PC-9 (cell line): ENCODE measurements at regions not wholly inside any gene's neighbourhood (a gene's known extent, or its start where the extent isn't known, plus 50 kb on each side); places are given as distances from the start of the nearest gene placed in this dataset.

Source experiments
- BruUV-seq: library from RNA; stranded (reverse); fragments of 400-500 nt; replicated peaks from 2 replicates; lab custom pipeline; 2021; lab: Mats Ljungman, UMichigan
- CTCF ChIA-PET: fragments of 300-600 bp; sonication (Branson Sonifier 250); formaldehyde crosslinking; loops from one replicate; lab custom pipeline; 2022; ENCODE audit warnings: antibody characterized with exemption; lab: Charles Lee
- POLR2A ChIA-PET: fragments of 300-600 bp; sonication (Branson Sonifier 250); formaldehyde crosslinking; loops from one replicate; lab custom pipeline; 2022; ENCODE audit warnings: antibody characterized with exemption; ENCODE audit not compliant: unreplicated experiment; lab: Charles Lee
- DNase-seq, 2 experiments: peaks; one replicate each; pipeline versions ENCODE4 v3.0.0 to v3.0.0-alpha.2; 2015 to 2022; ENCODE audit warnings: mixed read lengths in 1 of 2
- H2AFZ ChIP-seq: fragments of 200-600 bp; sonication (generic); 2 replicates; pipeline ENCODE4 v1.8.1; 2017; ENCODE audit warnings: antibody characterized with exemption
- H3F3A ChIP-seq: fragments of 200-600 bp; sonication (generic); 2 replicates; pipeline ENCODE4 v1.8.1; 2017; ENCODE audit warnings: antibody characterized with exemption, mild to moderate bottlenecking, low read depth; ENCODE audit not compliant: insufficient read depth
- H3K27ac ChIP-seq: fragments of 200-600 bp; sonication (generic); 2 replicates; pipeline ENCODE4 v1.6.1; 2016; ENCODE audit warnings: mixed run types
- H3K27me3 ChIP-seq: fragments of 200-600 bp; sonication (generic); 2 replicates; pipeline ENCODE4 v1.6.1; 2016; ENCODE audit warnings: low read depth, mixed run types; ENCODE audit not compliant: insufficient read depth
- H3K36me3 ChIP-seq: fragments of 200-600 bp; sonication (generic); 2 replicates; pipeline ENCODE4 v1.6.1; 2016; ENCODE audit warnings: low read depth, mixed run types
- H3K4me1 ChIP-seq: fragments of 200-600 bp; sonication (generic); replicated peaks from 2 replicates; pipeline ENCODE4 v1.6.1; 2016; ENCODE audit warnings: mixed run types; ENCODE audit not compliant: insufficient read depth
- H3K4me2 ChIP-seq: fragments of 200-600 bp; sonication (generic); 2 replicates; pipeline ENCODE4 v1.6.1; 2017; ENCODE audit warnings: mixed run types
- H3K4me3 ChIP-seq: fragments of 200-600 bp; sonication (generic); 2 replicates; pipeline ENCODE4 v1.6.1; 2016; ENCODE audit warnings: mixed run types
- H3K79me2 ChIP-seq: fragments of 200-600 bp; sonication (generic); 2 replicates; pipeline ENCODE4 v1.6.1; 2017; ENCODE audit warnings: low read depth, mixed run types
- H3K9me2 ChIP-seq: fragments of 200-600 bp; sonication (generic); 2 replicates; pipeline ENCODE4 v1.8.1; 2017; ENCODE audit warnings: mild to moderate bottlenecking; ENCODE audit not compliant: insufficient read depth
- H3K9me3 ChIP-seq: fragments of 200-600 bp; sonication (generic); 2 replicates; pipeline ENCODE4 v1.8.1; 2016; ENCODE audit warnings: low read depth; ENCODE audit not compliant: insufficient read depth
- H4K20me1 ChIP-seq: fragments of 200-600 bp; sonication (generic); 2 replicates; pipeline ENCODE4 v1.8.1; 2017; ENCODE audit not compliant: insufficient read depth
- EZH2 ChIP-seq: fragments of 200-600 bp; sonication (generic); IDR thresholded peaks from 2 replicates; pipeline ENCODE4 v1.8.0; 2017; ENCODE audit warnings: antibody characterized with exemption, low read depth
- intact Hi-C: fragments of 100-400 bp; cut with micrococcal nuclease; formaldehyde crosslinking; loops from one replicate; pipeline ENCODE4 v1.10.0; 2022; ENCODE audit not compliant: unreplicated experiment
- TF ChIP-seq, protein P1 (sequence below): fragments of 200-600 bp; sonication (generic); conservative IDR thresholded peaks from 2 replicates; pipeline ENCODE4 v1.6.1; 2017; ENCODE audit warnings: mixed run types, antibody characterized with exemption, mild to moderate bottlenecking, moderate library complexity

DNA sequence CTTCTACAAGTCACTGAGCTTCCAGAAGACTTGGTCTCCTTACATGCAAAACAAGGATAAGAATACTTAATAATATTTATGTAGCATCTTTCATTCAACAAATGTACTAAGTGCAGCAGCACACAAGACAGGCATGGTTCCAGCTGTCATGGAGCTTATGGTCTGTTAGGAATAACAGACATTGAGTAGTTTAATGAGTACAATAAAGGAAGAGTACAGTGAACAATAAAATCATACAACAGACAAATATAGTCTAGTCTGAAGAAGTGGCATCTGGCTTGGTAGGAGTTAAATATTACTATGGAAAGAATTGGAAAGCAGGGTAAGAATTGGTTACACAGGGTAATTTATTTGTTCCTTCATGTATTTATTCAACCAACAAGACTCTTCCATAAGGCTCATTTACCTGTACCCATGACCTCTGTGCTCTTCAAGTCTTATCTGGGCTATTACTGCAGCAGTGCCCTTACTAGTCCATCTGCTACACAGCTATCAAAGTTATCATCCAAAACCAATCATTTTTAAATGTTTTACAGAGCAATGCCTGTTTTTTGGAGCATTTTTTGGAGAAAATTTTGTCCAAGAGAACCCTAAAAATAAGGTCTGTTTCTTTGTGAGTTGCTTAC, 101.1 kb upstream of the RPL34 start:
- H3K9me3 ChIP-seq, result no peaks in the 10 kb centered on the region
- H3K4me3 ChIP-seq, result no peak overlapping the region
- intact Hi-C loops, result no loop called here
- no peak overlapping the region for H3K27ac ChIP-seq
- no peaks in the 10 kb centered on the region for H3K9me2 ChIP-seq
- H3K4me2 ChIP-seq, result no peak overlapping the region
- ChIA-PET POLR2A (no interaction called here), CTCF (no interaction called here)
- no TSS peak for BruUV-seq
- no peaks in the 10 kb centered on the region for H3F3A ChIP-seq
- H3K79me2 ChIP-seq, result no peaks in the 10 kb centered on the region
- H2AFZ ChIP-seq, result no peak overlapping the region
- H4K20me1 ChIP-seq, result no peaks in the 10 kb centered on the region
- H3K4me1 ChIP-seq, result no peaks in the 10 kb centered on the region
- DNase-seq, result no peak
- no peaks in the 10 kb centered on the region for H3K36me3 ChIP-seq
- no peaks in the 10 kb centered on the region for H3K27me3 ChIP-seq
- TF ChIP-seq EZH2, result no peak
- TF ChIP-seq, protein P1, sequence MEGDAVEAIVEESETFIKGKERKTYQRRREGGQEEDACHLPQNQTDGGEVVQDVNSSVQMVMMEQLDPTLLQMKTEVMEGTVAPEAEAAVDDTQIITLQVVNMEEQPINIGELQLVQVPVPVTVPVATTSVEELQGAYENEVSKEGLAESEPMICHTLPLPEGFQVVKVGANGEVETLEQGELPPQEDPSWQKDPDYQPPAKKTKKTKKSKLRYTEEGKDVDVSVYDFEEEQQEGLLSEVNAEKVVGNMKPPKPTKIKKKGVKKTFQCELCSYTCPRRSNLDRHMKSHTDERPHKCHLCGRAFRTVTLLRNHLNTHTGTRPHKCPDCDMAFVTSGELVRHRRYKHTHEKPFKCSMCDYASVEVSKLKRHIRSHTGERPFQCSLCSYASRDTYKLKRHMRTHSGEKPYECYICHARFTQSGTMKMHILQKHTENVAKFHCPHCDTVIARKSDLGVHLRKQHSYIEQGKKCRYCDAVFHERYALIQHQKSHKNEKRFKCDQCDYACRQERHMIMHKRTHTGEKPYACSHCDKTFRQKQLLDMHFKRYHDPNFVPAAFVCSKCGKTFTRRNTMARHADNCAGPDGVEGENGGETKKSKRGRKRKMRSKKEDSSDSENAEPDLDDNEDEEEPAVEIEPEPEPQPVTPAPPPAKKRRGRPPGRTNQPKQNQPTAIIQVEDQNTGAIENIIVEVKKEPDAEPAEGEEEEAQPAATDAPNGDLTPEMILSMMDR, result no peak

DNA sequence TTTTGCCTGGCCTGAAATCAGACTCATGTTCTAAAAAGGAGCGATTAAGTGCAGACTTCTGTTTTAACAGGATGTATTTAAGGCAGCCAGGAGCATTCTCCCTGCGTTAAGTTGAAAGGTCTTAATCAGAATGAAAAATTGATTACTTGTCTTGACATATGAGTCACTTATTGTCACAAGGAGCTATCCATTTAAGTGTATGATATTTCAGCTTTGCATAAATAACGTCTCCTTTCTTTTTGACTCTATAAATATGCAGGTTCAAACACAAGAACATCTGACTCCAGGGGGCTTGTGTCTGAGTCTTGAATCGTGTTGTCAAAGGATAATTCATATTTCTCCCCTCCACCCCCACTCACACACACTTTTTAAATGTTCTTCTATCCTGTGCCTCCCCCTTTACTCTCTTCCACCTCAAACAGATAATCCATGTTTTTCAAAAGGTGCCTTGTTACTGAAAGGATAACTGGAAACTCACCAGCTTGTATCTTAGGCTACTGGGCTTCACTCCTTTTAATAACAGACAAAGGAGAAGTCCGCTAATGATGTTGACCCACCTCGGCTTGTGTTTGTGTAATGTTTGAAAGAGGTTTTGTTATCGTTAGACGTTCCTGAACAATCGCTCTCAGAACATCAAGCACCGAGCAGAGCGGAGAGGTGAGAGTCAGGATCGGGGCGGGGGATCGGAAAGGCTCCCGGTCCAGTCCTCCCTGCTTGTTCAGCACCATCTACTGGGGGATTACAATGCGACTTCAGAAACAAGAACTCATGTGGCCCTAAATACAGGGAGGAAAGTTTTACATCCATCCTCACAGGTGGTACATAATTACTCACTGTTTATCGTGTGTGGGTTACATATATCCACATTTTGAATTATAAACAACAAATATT, 107.5 kb upstream of the RPL34 start:
- Histone ChIP-seq H3K9me2 (no peaks in the 10 kb centered on the region), H2AFZ (no peak overlapping the region), H3K9me3 (no peaks in the 10 kb centered on the region), H3K4me1 (no peaks in the 10 kb centered on the region), H3K27ac (no peak overlapping the region), H3K36me3 (no peaks in the 10 kb centered on the region), H3K4me3 (no peak overlapping the region), H3K79me2 (no peaks in the 10 kb centered on the region), H4K20me1 (no peaks in the 10 kb centered on the region), H3K27me3 (no peaks in the 10 kb centered on the region), H3K4me2 (no peak overlapping the region), H3F3A (no peaks in the 10 kb centered on the region)
- intact Hi-C loops, result no loop called here
- no TSS peak for BruUV-seq
- CTCF ChIA-PET, result no interaction called here
- POLR2A ChIA-PET, result no interaction called here
- DNase-seq, result no peak
- TF ChIP-seq, protein P1, result no peak

DNA sequence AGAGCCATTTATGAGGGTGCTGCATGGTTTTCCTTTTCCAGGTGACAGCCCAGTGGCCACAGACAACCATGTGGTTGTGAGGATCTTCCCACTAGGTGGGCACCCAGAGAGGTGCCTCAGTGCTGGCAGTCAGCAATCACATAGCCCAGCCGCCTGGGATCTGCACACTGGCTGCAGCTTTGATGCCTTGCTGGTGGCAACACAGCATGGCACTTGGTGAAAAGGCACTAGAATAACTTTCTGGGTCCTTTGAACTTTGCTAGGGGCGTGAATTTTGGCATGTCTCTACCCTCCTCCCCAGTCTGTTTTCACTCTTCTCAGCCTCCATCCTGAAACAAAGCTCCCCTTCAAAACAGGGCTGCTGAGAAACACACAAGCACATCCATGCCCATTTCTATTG, 108.8 kb upstream of the RPL34 start:
- intact Hi-C loops, result no loop called here
- no peaks in the 10 kb centered on the region for H3F3A ChIP-seq
- no peak overlapping the region for H3K27ac ChIP-seq
- no peak for DNase-seq
- no peaks in the 10 kb centered on the region for H3K36me3 ChIP-seq
- POLR2A ChIA-PET, result no interaction called here
- no peaks in the 10 kb centered on the region for H3K79me2 ChIP-seq
- CTCF ChIA-PET, result no interaction called here
- BruUV-seq, result no TSS peak
- no peak overlapping the region for H3K4me2 ChIP-seq
- no peak overlapping the region for H3K4me3 ChIP-seq
- no peaks in the 10 kb centered on the region for H3K9me2 ChIP-seq
- no peaks in the 10 kb centered on the region for H3K27me3 ChIP-seq
- H3K4me1 ChIP-seq, result no peaks in the 10 kb centered on the region
- no peaks in the 10 kb centered on the region for H3K9me3 ChIP-seq
- no peak for TF ChIP-seq EZH2
- TF ChIP-seq, protein P1, result no peak
- H2AFZ ChIP-seq, result no peak overlapping the region
- no peaks in the 10 kb centered on the region for H4K20me1 ChIP-seq
